ENCODE measurements at regions not wholly inside any gene's neighbourhood (a gene's known extent, or its start where the extent isn't known, plus 50 kb on each side); places are given as distances from the start of the nearest gene placed in this dataset.

DNA sequence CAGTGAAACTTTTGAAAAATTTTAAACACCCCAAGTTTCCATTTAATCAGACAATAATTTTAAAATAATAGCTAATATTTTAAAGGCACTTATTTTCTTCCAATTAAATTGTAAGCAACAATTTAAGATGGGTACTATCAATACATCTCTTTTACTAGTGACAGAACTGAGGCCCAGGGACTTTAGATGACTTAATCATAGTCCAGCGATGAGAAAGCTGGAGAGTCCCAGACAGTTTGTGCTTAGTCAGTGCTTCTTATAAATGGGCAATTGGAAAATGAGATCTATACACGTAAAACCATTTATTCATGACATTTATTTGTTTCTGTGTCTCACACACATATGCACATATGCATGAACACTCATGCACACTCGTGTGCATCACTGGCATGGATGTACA lies 2063.5 kb downstream of the PCDH9 start:
- TF ChIP-seq, protein P1, sequence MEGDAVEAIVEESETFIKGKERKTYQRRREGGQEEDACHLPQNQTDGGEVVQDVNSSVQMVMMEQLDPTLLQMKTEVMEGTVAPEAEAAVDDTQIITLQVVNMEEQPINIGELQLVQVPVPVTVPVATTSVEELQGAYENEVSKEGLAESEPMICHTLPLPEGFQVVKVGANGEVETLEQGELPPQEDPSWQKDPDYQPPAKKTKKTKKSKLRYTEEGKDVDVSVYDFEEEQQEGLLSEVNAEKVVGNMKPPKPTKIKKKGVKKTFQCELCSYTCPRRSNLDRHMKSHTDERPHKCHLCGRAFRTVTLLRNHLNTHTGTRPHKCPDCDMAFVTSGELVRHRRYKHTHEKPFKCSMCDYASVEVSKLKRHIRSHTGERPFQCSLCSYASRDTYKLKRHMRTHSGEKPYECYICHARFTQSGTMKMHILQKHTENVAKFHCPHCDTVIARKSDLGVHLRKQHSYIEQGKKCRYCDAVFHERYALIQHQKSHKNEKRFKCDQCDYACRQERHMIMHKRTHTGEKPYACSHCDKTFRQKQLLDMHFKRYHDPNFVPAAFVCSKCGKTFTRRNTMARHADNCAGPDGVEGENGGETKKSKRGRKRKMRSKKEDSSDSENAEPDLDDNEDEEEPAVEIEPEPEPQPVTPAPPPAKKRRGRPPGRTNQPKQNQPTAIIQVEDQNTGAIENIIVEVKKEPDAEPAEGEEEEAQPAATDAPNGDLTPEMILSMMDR (IDR thresholded peaks at IDR 0.05; ENCODE audit: insufficient read depth, low read length, poor library complexity, severe bottlenecking), result no peak
- no peak for TF ChIP-seq EZH2phosphoT487 (conservative IDR thresholded peaks at IDR 0.05; ENCODE audit: low read length)

All from SU-DHL-6 (cell line).